Fibroblast of pulmonary artery (primary cell): ENCODE measurements at regions not wholly inside any gene's neighbourhood (a gene's known extent, or its start where the extent isn't known, plus 50 kb on each side); places are given as distances from the start of the nearest gene placed in this dataset.
"Not testable (repeated sequence)": the region's sequence is repeated elsewhere in the genome, so short reads cannot be mapped to it uniquely, and the experiment has no call there.

Experiments
- DNase-seq: peaks from one replicate; pipeline ENCODE4 v3.0.0-alpha.2; 2010; ENCODE audit warnings: low read depth
- H3K4me3 ChIP-seq: replicated peaks from 2 replicates; pipeline ENCODE4 v1.5.1; 2011; ENCODE audit warnings: low read depth, mild to moderate bottlenecking, control low read depth, low read length, moderate library complexity
- TF ChIP-seq, protein P1 (sequence below): IDR thresholded peaks from 2 replicates; pipeline ENCODE4 v1.5.1; 2011; ENCODE audit warnings: mild to moderate bottlenecking, control low read depth, low read length, inconsistent platforms; ENCODE audit errors: missing control alignments

DNA sequence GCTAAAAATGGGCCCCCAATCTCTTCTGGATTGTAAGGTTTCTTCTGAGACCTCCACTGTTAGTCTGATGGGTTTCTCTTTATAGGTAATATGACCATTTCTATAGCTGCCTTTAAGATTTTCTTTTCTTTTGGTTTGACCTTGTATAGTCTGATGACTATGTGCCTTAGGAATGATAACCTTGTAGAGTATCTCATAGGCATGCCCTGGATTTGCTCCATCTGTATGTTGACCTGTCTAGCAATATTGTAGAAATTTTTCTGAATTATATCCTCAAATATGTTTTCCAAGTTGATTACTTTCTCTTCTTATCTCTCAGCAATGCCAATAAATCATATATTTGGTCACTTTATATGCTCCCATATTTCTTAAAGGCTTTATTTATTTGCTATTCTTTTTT lies 1403.8 kb upstream of the GOT2 start:
- H3K4me3 ChIP-seq = no peak overlapping the region
- TF ChIP-seq, protein P1, sequence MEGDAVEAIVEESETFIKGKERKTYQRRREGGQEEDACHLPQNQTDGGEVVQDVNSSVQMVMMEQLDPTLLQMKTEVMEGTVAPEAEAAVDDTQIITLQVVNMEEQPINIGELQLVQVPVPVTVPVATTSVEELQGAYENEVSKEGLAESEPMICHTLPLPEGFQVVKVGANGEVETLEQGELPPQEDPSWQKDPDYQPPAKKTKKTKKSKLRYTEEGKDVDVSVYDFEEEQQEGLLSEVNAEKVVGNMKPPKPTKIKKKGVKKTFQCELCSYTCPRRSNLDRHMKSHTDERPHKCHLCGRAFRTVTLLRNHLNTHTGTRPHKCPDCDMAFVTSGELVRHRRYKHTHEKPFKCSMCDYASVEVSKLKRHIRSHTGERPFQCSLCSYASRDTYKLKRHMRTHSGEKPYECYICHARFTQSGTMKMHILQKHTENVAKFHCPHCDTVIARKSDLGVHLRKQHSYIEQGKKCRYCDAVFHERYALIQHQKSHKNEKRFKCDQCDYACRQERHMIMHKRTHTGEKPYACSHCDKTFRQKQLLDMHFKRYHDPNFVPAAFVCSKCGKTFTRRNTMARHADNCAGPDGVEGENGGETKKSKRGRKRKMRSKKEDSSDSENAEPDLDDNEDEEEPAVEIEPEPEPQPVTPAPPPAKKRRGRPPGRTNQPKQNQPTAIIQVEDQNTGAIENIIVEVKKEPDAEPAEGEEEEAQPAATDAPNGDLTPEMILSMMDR = no peak
- DNase-seq = no peak

DNA sequence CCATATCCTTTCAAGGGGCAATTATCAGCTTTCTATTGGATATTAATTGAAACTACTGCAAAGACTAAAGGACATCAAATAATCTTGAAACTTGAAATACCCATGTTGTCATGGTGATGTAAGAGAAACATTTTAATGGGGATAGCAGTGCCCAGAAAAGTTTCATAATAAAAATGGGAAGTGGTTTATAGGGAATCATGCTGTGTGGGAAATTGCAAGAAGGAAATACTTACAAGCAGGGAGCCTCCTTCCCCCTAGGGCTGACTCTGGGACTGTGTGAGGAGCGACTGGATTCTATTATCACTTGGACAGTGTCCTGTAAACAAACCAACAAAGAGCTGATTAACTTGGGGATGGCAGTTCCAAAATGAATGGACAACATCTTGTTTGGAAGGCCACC lies 1393.1 kb upstream of the GOT2 start:
- H3K4me3 ChIP-seq = no peak overlapping the region
- no peak for DNase-seq
- TF ChIP-seq, protein P1 = no peak

DNA sequence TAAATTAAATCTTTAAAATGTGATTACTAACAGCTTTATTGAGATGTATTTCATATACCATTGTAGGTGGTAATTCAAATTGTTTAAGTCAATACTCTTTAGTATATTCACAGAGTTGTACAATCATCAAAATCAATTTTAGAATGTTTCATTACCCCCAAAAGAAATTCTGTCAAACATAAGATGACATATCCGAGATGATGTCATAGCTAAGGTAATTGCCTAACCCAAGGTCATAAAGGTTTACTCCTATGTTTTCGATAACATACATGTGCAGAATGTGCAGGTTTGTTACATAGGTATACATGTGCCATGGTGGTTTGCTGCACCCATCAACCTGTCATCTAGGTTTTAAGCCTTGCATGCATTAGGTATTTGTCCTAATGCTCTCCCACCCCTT lies 1392.0 kb upstream of the GOT2 start:
- not testable (repeated sequence) for H3K4me3 ChIP-seq, DNase-seq

DNA sequence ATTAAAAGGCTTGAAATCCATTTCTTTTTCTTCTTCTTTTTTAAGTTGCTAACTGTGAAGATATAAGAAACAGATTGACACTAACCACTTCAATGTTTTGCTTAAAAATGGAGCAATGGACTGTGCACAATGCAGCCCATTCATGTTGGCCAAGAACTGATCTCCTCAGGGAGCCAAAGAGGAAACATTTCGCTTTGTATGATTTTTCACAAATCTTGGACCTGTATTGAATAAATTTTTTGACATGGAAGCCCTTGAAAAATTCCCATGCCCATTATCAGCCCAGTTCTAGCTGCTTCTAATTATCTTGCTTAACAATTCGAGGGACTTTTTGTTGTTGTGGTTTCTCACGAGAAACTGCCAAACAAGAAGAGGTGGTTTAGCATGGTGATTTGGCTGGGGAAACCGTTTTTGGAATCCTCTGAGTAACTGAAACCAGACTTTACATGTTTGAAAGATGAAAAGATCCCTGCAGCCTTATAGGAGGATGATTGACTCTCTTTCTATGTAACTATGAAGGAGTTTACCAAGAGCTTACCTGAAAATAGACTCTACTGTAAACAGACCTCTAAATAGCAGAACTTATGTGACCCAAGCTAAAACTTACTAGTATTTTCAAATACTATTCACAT lies 1389.4 kb upstream of the GOT2 start:
- TF ChIP-seq, protein P1 = no peak
- DNase-seq = no peak
- H3K4me3 ChIP-seq = no peak overlapping the region

DNA sequence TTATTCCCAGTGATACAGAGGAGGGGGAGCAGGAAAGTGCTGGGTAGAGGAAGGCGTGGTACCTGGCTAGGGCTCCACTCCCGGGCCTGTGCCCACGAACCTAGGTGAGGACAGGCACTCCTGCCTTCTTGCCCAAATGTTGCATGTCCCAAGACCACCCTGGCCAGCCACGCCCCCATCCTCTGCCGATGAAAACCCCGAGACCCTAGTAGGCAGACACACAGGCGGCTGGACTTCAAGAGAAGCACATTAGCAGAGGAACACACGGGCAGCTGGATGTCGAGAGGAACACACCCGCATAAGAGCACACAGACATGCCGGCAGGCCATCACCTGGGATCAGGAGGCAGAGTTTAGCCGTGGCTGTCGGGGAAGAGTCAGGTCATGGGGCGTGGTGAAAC lies 1386.5 kb upstream of the GOT2 start:
- H3K4me3 ChIP-seq = no peak overlapping the region
- TF ChIP-seq, protein P1 = no peak
- DNase-seq = no peak

DNA sequence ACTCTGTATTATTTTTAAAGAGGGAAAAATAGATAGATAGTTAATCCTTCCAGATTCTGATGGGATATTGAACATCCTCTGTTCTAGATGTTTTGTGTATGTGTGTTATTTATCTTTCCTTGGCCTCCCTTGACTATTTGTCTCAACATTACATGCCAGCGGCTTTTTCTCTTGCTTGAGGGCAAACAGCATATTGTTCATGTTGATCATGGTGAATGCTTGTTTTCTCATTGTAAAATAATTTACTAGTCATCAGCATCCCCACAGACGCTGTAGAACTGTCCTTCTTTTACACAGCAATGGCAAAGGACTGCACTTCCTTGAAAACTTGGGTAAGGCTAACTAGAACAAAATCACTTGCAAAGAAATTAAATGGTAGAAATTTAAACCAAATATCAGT lies 1376.4 kb upstream of the GOT2 start:
- no peak overlapping the region for H3K4me3 ChIP-seq
- DNase-seq = no peak
- TF ChIP-seq, protein P1 = no peak

DNA sequence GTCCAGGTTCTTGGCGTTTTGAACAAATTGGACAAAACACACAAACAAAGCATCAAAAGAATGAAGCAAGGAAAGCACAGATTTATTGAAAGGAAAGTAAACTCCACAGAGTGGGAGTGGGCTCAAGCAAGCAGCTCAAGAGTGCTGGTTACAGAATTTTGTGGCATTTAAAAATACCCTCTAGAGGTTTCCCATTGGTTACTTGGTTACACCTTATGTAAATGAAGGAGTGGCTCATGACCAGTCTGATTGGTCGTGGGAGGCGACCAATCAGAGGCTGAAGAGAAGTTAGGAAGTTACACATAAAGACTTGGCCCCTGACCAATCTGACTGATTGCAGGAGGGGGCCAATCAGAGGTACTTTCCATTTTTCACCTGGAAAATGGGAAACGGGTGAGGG lies 1373.8 kb upstream of the GOT2 start:
- TF ChIP-seq, protein P1 = no peak
- no peak overlapping the region for H3K4me3 ChIP-seq
- DNase-seq = no peak
